ENCODE measurements at regions not wholly inside any gene's neighbourhood (a gene's known extent, or its start where the extent isn't known, plus 50 kb on each side); places are given as distances from the start of the nearest gene placed in this dataset.

DNA sequence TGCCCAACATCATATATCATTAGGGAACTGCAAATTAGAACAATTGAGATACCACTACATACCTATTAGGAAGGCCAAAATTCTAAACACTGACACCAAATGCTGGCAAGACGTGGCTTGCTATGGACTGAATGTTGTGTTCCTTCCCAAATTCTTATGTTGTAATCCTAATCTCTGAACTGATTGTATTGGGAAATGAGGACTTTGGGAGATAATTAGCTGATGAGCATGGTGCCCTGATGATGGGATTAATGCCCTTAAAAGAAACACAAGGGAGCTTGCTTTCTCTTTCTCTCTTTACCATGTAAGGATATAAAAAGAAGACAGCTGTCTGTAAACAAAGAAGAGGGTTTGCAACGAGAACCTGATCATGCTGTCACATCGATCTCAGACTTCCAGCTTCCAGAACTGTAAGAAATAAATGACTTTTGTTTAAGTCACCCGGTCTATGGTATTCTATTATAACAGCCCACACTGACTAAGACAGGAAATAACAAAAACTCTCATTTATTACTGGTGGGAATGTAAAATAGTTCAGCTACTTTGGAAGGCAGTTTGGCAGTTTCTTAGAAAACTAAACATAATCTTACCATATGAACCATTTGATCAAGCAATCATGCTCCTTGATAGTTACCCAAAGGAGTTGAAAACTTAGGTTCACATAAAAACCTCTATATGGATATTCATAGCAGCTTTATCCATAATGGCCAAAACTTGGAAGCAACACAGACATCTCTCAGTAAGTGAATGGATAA lies 458.3 kb upstream of the CBLB start (continued):
- TF ChIP-seq, protein P1, sequence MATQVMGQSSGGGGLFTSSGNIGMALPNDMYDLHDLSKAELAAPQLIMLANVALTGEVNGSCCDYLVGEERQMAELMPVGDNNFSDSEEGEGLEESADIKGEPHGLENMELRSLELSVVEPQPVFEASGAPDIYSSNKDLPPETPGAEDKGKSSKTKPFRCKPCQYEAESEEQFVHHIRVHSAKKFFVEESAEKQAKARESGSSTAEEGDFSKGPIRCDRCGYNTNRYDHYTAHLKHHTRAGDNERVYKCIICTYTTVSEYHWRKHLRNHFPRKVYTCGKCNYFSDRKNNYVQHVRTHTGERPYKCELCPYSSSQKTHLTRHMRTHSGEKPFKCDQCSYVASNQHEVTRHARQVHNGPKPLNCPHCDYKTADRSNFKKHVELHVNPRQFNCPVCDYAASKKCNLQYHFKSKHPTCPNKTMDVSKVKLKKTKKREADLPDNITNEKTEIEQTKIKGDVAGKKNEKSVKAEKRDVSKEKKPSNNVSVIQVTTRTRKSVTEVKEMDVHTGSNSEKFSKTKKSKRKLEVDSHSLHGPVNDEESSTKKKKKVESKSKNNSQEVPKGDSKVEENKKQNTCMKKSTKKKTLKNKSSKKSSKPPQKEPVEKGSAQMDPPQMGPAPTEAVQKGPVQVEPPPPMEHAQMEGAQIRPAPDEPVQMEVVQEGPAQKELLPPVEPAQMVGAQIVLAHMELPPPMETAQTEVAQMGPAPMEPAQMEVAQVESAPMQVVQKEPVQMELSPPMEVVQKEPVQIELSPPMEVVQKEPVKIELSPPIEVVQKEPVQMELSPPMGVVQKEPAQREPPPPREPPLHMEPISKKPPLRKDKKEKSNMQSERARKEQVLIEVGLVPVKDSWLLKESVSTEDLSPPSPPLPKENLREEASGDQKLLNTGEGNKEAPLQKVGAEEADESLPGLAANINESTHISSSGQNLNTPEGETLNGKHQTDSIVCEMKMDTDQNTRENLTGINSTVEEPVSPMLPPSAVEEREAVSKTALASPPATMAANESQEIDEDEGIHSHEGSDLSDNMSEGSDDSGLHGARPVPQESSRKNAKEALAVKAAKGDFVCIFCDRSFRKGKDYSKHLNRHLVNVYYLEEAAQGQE (IDR thresholded peaks at IDR 0.05; ENCODE audit: unreplicated experiment) = no peak
- no peak for TF ChIP-seq NANOG (IDR thresholded peaks at IDR 0.05; ENCODE audit: borderline replicate concordance)

DNA sequence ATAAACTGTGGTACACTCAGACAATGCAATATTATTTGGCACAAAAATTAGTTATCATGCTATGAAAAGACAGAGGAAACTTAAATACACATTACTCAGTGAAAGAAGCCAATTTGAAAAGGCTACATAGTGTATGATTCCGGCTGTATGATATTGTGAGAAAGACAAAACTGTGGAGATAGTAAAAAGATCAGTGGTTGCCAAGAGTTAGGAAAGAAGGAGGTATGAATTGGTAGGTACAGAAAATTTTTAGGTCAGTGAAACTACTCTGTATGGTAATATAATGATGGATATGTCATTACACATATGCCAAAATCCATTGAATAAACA lies 458.8 kb upstream of the CBLB start:
- no peak overlapping the region for H2AFZ ChIP-seq

More for the DNA sequence above, 458.8 kb upstream of the CBLB start:
- no peaks in the 10 kb centered on the region for H3K27me3 Mint-ChIP-seq (ENCODE audit: insufficient read depth, low read depth, poor library complexity)
- no peak overlapping the region for H3K27ac Mint-ChIP-seq
- no peak overlapping the region for H3K4me2 ChIP-seq
- H3K4me1 Mint-ChIP-seq = peaks cover 6% of the 10 kb centered on the region; the same call in 2 of the 3 replicates
- no peaks in the 10 kb centered on the region for H3K79me2 ChIP-seq (replicated peaks; ENCODE audit: insufficient read depth)
- peaks cover 7% of the 10 kb centered on the region; the same call in 1 of the 2 replicates for H3K36me3 ChIP-seq (ENCODE audit: insufficient read depth)
- no peak overlapping the region for H3K4me3 Mint-ChIP-seq
- no peak overlapping the region for H3K4me3 ChIP-seq
- H3K9me2 ChIP-seq (ENCODE audit: insufficient read depth) = no peaks in the 10 kb centered on the region
- H4K20me1 ChIP-seq (replicated peaks; ENCODE audit: insufficient read depth) = no peaks in the 10 kb centered on the region
- peaks cover 16% of the 10 kb centered on the region; the same call in 1 of the 3 replicates for H3K9me3 Mint-ChIP-seq
- TF ChIP-seq CREB1 (CRISPR knock-in tag; IDR thresholded peaks at IDR 0.05; ENCODE audit: low read depth) (no peak), JUNB (IDR thresholded peaks at IDR 0.05; ENCODE audit: unreplicated experiment) (no peak), STAT1 (IDR thresholded peaks at IDR 0.05; ENCODE audit: unreplicated experiment) (no peak)
- TF ChIP-seq, protein P2, sequence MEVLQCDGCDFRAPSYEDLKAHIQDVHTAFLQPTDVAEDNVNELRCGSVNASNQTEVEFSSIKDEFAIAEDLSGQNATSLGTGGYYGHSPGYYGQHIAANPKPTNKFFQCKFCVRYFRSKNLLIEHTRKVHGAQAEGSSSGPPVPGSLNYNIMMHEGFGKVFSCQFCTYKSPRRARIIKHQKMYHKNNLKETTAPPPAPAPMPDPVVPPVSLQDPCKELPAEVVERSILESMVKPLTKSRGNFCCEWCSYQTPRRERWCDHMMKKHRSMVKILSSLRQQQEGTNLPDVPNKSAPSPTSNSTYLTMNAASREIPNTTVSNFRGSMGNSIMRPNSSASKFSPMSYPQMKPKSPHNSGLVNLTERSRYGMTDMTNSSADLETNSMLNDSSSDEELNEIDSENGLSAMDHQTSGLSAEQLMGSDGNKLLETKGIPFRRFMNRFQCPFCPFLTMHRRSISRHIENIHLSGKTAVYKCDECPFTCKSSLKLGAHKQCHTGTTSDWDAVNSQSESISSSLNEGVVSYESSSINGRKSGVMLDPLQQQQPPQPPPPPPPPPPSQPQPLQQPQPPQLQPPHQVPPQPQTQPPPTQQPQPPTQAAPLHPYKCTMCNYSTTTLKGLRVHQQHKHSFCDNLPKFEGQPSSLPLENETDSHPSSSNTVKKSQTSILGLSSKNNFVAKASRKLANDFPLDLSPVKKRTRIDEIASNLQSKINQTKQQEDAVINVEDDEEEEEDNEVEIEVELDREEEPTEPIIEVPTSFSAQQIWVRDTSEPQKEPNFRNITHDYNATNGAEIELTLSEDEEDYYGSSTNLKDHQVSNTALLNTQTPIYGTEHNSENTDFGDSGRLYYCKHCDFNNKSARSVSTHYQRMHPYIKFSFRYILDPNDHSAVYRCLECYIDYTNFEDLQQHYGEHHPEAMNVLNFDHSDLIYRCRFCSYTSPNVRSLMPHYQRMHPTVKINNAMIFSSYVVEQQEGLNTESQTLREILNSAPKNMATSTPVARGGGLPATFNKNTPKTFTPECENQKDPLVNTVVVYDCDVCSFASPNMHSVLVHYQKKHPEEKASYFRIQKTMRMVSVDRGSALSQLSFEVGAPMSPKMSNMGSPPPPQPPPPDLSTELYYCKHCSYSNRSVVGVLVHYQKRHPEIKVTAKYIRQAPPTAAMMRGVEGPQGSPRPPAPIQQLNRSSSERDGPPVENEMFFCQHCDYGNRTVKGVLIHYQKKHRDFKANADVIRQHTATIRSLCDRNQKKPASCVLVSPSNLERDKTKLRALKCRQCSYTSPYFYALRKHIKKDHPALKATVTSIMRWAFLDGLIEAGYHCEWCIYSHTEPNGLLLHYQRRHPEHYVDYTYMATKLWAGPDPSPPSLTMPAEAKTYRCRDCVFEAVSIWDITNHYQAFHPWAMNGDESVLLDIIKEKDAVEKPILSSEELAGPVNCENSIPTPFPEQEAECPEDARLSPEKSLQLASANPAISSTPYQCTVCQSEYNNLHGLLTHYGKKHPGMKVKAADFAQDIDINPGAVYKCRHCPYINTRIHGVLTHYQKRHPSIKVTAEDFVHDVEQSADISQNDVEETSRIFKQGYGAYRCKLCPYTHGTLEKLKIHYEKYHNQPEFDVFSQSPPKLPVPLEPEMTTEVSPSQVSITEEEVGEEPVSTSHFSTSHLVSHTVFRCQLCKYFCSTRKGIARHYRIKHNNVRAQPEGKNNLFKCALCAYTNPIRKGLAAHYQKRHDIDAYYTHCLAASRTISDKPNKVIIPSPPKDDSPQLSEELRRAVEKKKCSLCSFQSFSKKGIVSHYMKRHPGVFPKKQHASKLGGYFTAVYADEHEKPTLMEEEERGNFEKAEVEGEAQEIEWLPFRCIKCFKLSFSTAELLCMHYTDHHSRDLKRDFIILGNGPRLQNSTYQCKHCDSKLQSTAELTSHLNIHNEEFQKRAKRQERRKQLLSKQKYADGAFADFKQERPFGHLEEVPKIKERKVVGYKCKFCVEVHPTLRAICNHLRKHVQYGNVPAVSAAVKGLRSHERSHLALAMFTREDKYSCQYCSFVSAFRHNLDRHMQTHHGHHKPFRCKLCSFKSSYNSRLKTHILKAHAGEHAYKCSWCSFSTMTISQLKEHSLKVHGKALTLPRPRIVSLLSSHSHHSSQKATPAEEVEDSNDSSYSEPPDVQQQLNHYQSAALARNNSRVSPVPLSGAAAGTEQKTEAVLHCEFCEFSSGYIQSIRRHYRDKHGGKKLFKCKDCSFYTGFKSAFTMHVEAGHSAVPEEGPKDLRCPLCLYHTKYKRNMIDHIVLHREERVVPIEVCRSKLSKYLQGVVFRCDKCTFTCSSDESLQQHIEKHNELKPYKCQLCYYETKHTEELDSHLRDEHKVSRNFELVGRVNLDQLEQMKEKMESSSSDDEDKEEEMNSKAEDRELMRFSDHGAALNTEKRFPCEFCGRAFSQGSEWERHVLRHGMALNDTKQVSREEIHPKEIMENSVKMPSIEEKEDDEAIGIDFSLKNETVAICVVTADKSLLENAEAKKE (CRISPR knock-in tag; IDR thresholded peaks at IDR 0.05) = no peak
- H3K36me3 Mint-ChIP-seq (ENCODE audit: low read depth) = peaks cover 15% of the 10 kb centered on the region
- H3K27ac ChIP-seq (ENCODE audit: low read depth) = no peak overlapping the region
- H3F3A ChIP-seq (replicated peaks; ENCODE audit: low read depth) = no peaks in the 10 kb centered on the region
- H3K4me1 ChIP-seq (ENCODE audit: insufficient read depth) = 0 out of 2 replicates have a peak, but pooled peaks cover 6% of the 10 kb centered on the region
- no peaks in the 10 kb centered on the region for H3K27me3 ChIP-seq (ENCODE audit: insufficient read depth)
- no peak for ATAC-seq
- no peak for DNase-seq (ENCODE audit: low spot score)

Measured in GM23338 (cell line).